GM12891 (cell line): ENCODE measurements at regions not wholly inside any gene's neighbourhood (a gene's known extent, or its start where the extent isn't known, plus 50 kb on each side); places are given as distances from the start of the nearest gene placed in this dataset.

Experiments
- PAX5 ChIP-seq: IDR thresholded peaks from 2 replicates; pipeline ENCODE4 v1.6.1; 2011; ENCODE audit warnings: low read length, moderate library complexity, mild to moderate bottlenecking; ENCODE audit not compliant: insufficient read depth, severe bottlenecking
- POLR2A ChIP-seq: IDR thresholded peaks from 2 replicates; pipeline ENCODE4 v1.6.1; 2011; ENCODE audit warnings: low read depth, low read length, control low read depth
- POLR2AphosphoS5 ChIP-seq: IDR thresholded peaks from 2 replicates; pipeline ENCODE4 v1.6.1; 2011; ENCODE audit warnings: low read depth, low read length, control low read depth
- POU2F2 ChIP-seq: IDR thresholded peaks from 2 replicates; pipeline ENCODE4 v1.6.1; 2011; ENCODE audit warnings: low read depth, mild to moderate bottlenecking, control low read depth, low read length, moderate library complexity
- TAF1 ChIP-seq: IDR thresholded peaks from 2 replicates; pipeline ENCODE4 v1.6.1; 2011; ENCODE audit warnings: low read depth, low read length, control low read depth

GRCh38 chr5:168123631-168124528 lies 167.6 kb upstream of the WWC1 start:
- TF ChIP-seq POLR2AphosphoS5 (no peak), POLR2A (no peak), TAF1 (no peak), PAX5 (no peak), POU2F2 (no peak)
